Lower leg skin (tissue), 4 donors: ENCODE measurements at regions not wholly inside any gene's neighbourhood (a gene's known extent, or its start where the extent isn't known, plus 50 kb on each side); places are given as distances from the start of the nearest gene placed in this dataset.

Source experiments
- DNase-seq, 2 donors: peaks; one replicate each; pipeline ENCODE4 v3.0.0-alpha.2; 2019; ENCODE audit warnings: low spot score in 2 of 2
- H3K4me3 ChIP-seq: fragments of 200-600 bp; sonication (generic); 2 replicates; pipeline ENCODE4 v1.5.1; 2017; ENCODE audit warnings: mild to moderate bottlenecking, low read depth; ENCODE audit not compliant: poor library complexity, severe bottlenecking
- CTCF ChIP-seq, 3 donors: fragments of 450-650 bp; IDR thresholded peaks; one replicate each; pipeline ENCODE4 v1.5.1; 2016; ENCODE audit warnings: antibody characterized with exemption in 3 of 3, mild to moderate bottlenecking in 3 of 3, moderate library complexity in 2 of 3
- POLR2A ChIP-seq, 2 donors: fragments of 450-650 bp; IDR thresholded peaks; one replicate each; pipeline ENCODE4 v1.6.1; 2016 to 2017; ENCODE audit warnings: antibody characterized with exemption in 2 of 2, mild to moderate bottlenecking in 1 of 2, moderate library complexity in 1 of 2
- WGBS, 2 donors: methylation state at CpG; one replicate each; pipeline ENCODE4 v1.1.5; 2018; 5-methylcytosine and 5-hydroxymethylcytosine counted together
- intact Hi-C: fragments of 100-400 bp; cut with DNase I; formaldehyde crosslinking; loops from one replicate; pipeline ENCODE4 v1.15.0; 2023; ENCODE audit warnings: low total_unique reads

DNA sequence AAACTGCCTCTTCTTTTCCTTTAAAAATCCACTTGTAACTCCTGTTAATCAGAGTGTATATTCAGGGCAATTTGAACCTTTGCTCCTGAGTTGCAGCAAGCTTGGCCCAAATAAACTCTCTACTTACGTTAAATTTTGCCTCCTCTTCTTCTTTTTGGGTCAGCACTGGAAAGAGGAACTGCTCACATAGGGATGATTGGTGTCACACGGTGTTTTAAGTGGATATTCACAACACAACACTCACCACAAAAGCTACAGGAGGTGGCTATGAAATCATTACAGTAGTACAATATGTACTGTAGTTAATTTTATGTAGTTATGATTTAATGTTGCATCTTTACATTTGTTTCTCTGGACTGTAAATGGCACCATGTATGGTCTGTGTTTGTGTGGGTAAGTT is 96.8 kb upstream of the DOCK9 start:
- intact Hi-C loops, result no loop called here
- H3K4me3 ChIP-seq, result no peak overlapping the region
- 88 to 92% methylated on average over 2 of the region's 2 CpGs for whole genome bisulfite sequencing, 2 donors
- TF ChIP-seq POLR2A (IDR thresholded peaks at IDR 0.05) (no peak), CTCF (IDR thresholded peaks at IDR 0.05) (no peak)
- DNase-seq, result no peak

GRCh38 chr13:99075268-99076191 is 97.7 kb upstream of the DOCK9 start:
- intact Hi-C loops, result no loop called here
- 78 to 91% methylated on average over 1 of the region's 1 CpG for WGBS, 2 donors
- TF ChIP-seq POLR2A (IDR thresholded peaks at IDR 0.05) (no peak), CTCF (IDR thresholded peaks at IDR 0.05) (no peak)
- H3K4me3 ChIP-seq, result no peak overlapping the region
- no peak for DNase-seq

DNA sequence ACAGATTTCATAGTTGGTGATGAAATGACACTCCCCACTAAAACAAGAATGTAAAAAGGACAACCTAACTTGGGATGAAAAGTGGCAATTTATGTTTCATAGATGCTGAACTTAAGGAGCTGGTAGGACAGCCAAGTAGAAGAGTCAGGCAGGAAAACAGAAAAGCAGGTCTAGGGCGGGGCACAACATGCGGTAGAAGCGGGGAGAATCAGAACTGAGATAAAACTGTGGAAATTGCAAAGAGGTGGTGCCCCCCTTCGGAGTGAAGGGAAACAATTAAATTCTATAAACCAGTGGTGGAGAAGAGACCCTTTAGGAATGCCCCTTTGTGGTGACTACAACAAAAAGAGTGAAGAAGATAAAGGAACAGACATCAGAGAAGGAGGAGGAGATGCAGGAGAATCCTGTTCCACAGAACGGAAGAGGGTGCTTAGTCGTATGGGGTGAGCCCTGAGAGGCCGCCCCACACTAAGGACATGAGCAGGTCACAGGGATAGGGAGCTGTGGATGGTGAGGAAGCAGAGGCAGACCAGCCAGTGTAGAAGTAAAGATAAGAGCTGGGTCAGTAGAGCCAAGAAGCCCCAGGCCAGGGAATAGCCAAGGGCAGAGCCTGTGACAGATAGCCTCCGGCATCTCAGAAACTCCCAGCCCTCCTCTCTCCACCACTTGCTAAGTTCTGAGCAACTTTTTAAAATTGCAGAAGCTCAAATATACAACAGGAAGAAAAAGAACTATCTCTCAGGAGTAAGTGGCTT is 100.3 kb upstream of the DOCK9 start:
- no peak for DNase-seq
- intact Hi-C loops, result no loop called here
- TF ChIP-seq CTCF (IDR thresholded peaks at IDR 0.05), result no peak
- no peak for TF ChIP-seq POLR2A (IDR thresholded peaks at IDR 0.05)
- no peak overlapping the region for H3K4me3 ChIP-seq
- 87 to 91% methylated on average over 8 of the region's 8 CpGs for WGBS, 2 donors

DNA sequence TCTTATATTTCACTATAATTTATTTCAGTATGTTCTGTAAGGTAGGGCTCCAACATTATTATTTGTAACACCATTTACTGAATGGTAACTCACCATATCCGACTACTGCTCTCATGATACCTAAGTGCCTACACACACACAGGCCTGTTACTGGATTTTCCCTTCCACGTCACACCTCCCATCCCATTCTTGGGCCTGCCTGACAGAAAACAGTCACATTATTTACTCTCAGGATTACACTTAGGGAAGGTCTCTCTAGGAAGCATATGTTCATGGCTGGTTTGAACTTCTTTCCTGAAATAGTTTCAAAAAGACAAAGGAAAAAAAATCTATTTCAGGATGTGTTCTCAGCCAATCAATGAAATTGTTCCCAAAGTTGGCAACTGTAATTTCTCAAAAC is 102.3 kb upstream of the DOCK9 start:
- no peak for TF ChIP-seq CTCF (IDR thresholded peaks at IDR 0.05)
- no peak for TF ChIP-seq POLR2A (IDR thresholded peaks at IDR 0.05)
- H3K4me3 ChIP-seq, result no peak overlapping the region
- DNase-seq, result no peak
- intact Hi-C loops, result no loop called here
- WGBS, 2 donors, result 84 to 88% methylated on average over 2 of the region's 2 CpGs

DNA sequence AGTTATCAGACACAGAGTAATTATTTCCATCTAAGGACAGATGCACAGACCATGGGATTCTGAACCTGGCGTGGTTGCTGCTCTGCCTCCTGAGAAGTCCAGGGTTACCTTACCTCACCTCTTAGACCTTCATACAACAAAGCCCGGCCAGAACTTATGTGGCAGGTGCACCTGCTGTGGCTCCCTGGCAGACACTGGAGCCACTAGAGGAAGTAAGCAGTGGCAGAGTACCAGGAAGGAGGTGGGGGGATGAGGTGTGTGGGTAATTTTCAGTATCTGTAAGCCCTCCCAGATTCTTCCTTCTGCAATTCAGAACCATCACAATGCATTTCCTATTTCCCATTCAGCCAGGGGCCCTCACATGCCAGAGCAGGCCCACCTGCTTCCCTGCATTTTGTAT is 106.1 kb upstream of the DOCK9 start:
- DNase-seq, result no peak
- TF ChIP-seq POLR2A (IDR thresholded peaks at IDR 0.05) (no peak), CTCF (IDR thresholded peaks at IDR 0.05) (no peak)
- WGBS, 2 donors, result 78 to 83% methylated on average over 2 of the region's 2 CpGs
- H3K4me3 ChIP-seq, result no peak overlapping the region
- intact Hi-C loops, result no loop called here
